UCSD-AML1 (cell line): ENCODE measurements at regions not wholly inside any gene's neighbourhood (a gene's known extent, or its start where the extent isn't known, plus 50 kb on each side); places are given as distances from the start of the nearest gene placed in this dataset.

Source experiments
- DNase-seq: peaks from one replicate; lab custom pipeline; 2025; ENCODE audit not compliant: unreplicated experiment; lab: John Stamatoyannopoulos, UW

GRCh38 chr18:27763341-27763740 is 413.6 kb downstream of the CDH2 start:
- no peak for DNase-seq

GRCh38 chr18:27762054-27762453 is 414.9 kb downstream of the CDH2 start:
- no peak for DNase-seq

- DNase-seq: no peak
Measured at GRCh38 chr18:27752944-27753343, 424.0 kb downstream of the CDH2 start.

GRCh38 chr18:27750923-27751322 is 426.0 kb downstream of the CDH2 start:
- DNase-seq: no peak

- DNase-seq: peak; percentile 6
Measured at GRCh38 chr18:27750014-27750413, 426.9 kb downstream of the CDH2 start.

GRCh38 chr18:27749194-27749593 is 427.7 kb downstream of the CDH2 start:
- DNase-seq: no peak

GRCh38 chr18:27746241-27746640 is 430.7 kb downstream of the CDH2 start:
- DNase-seq: no peak

- no peak for DNase-seq
Measured at GRCh38 chr18:27735117-27735516, 441.8 kb downstream of the CDH2 start.

- DNase-seq: no peak
Measured at GRCh38 chr18:27731211-27731610, 445.7 kb downstream of the CDH2 start.

GRCh38 chr18:27728659-27729058 is 448.3 kb downstream of the CDH2 start:
- DNase-seq: no peak

- DNase-seq: no peak
Measured at GRCh38 chr18:27724362-27724761, 452.6 kb downstream of the CDH2 start.

- DNase-seq: no peak
Measured at GRCh38 chr18:27723168-27723567, 453.8 kb downstream of the CDH2 start.

- no peak for DNase-seq
Measured at GRCh38 chr18:27719680-27720079, 457.2 kb downstream of the CDH2 start.

GRCh38 chr18:27717816-27718215 is 459.1 kb downstream of the CDH2 start:
- no peak for DNase-seq

GRCh38 chr18:27717250-27717649 is 459.7 kb downstream of the CDH2 start:
- DNase-seq: no peak

- DNase-seq: no peak
Measured at GRCh38 chr18:27715751-27716150, 461.2 kb downstream of the CDH2 start.

GRCh38 chr18:27713738-27714095 is 463.2 kb downstream of the CDH2 start:
- DNase-seq: no peak

- DNase-seq: no peak
Measured at GRCh38 chr18:27713037-27713737, 463.7 kb downstream of the CDH2 start.

- DNase-seq: no peak
Measured at GRCh38 chr18:27712066-27712465, 464.9 kb downstream of the CDH2 start.

GRCh38 chr18:27711382-27711781 is 465.5 kb downstream of the CDH2 start:
- no peak for DNase-seq

- no peak for DNase-seq
Measured at GRCh38 chr18:27709344-27709743, 467.6 kb downstream of the CDH2 start.

- DNase-seq: no peak
Measured at GRCh38 chr18:27707201-27707600, 469.7 kb downstream of the CDH2 start.

GRCh38 chr18:27704736-27705361 is 472.1 kb downstream of the CDH2 start:
- DNase-seq: no peak
